ENCODE measurements at regions not wholly inside any gene's neighbourhood (a gene's known extent, or its start where the extent isn't known, plus 50 kb on each side); places are given as distances from the start of the nearest gene placed in this dataset.

DNA sequence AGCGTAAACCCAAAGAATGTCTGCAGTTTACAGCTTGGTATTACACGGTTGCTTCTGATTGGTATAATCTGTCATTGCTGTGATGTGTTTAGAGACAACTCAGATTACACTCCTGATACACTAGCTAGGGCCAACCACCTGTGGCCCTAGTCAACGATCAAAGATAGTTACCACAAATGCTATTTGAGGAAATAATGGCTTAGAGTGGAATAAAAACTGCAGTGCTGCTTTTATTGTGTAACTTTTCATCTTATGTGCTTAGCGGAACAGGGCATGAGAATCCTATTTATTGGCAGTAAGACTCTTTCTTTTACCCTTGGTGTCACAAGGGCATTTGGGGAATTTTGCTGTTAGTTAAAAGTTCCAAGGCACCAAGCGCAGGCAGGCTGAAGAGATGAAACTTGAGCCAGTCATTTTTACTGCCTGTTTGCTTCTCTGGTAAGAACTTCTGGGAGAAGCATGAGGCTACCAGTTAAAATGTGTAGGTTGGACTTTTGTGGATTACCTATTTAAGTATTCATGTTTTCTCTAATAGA is 363.3 kb downstream of the KCNRG start:
- Histone ChIP-seq H3K4me1 (ENCODE audit: insufficient read depth) (peaks cover 7% of the 10 kb centered on the region), H3K79me2 (no peaks in the 10 kb centered on the region), H3K36me3 (replicated peaks; ENCODE audit: insufficient read depth, low read depth) (no peaks in the 10 kb centered on the region), H3K9me2 (replicated peaks; ENCODE audit: insufficient read depth) (no peaks in the 10 kb centered on the region), H3K27me3 (no peaks in the 10 kb centered on the region), H4K20me1 (ENCODE audit: insufficient read depth, poor library complexity, severe bottlenecking) (no peaks in the 10 kb centered on the region), H3K27ac (no peak overlapping the region), H3K4me2 (no peak overlapping the region), H2AFZ (no peak overlapping the region), H3K4me3 (no peak overlapping the region), H3K9me3 (ENCODE audit: low read depth) (peaks cover 8% of the 10 kb centered on the region)
- WGBS (ENCODE audit: low lambda C conversion rate, missing lambda C conversion rate): 63% methylated on average over 5 of the region's 5 CpGs
- no peak for DNase-seq (ENCODE audit: low spot score)
- TF ChIP-seq EZH2phosphoT487 (IDR thresholded peaks at IDR 0.05; ENCODE audit: low read depth, severe bottlenecking, unreplicated experiment) (no peak), EZH2 (IDR thresholded peaks at IDR 0.05; ENCODE audit: borderline replicate concordance) (no peak)
- TF ChIP-seq, protein P1, sequence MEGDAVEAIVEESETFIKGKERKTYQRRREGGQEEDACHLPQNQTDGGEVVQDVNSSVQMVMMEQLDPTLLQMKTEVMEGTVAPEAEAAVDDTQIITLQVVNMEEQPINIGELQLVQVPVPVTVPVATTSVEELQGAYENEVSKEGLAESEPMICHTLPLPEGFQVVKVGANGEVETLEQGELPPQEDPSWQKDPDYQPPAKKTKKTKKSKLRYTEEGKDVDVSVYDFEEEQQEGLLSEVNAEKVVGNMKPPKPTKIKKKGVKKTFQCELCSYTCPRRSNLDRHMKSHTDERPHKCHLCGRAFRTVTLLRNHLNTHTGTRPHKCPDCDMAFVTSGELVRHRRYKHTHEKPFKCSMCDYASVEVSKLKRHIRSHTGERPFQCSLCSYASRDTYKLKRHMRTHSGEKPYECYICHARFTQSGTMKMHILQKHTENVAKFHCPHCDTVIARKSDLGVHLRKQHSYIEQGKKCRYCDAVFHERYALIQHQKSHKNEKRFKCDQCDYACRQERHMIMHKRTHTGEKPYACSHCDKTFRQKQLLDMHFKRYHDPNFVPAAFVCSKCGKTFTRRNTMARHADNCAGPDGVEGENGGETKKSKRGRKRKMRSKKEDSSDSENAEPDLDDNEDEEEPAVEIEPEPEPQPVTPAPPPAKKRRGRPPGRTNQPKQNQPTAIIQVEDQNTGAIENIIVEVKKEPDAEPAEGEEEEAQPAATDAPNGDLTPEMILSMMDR (IDR thresholded peaks at IDR 0.05; ENCODE audit: poor library complexity): no peak

DNA sequence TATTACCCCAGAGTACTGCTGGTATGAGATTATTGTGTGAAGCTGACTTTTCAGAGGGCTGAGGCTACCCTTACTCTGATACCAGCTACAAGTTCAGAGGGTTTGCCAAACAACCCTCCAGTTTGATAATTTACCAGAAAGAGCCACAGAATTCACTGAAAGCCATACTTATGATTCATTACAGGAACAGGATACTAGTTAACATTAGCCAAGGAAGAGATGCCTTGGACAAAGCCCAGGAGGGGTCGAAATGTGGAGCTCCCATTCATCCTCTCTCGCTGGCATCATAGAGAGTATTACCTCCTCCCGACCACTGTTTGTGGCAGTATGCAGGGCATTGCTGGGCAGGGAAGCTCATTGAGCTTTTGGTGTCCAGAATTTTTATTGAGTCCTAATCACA is 364.3 kb downstream of the KCNRG start:
- H3K27ac ChIP-seq: no peak overlapping the region
- 100% methylated on average over 3 of the region's 3 CpGs for WGBS (ENCODE audit: low lambda C conversion rate, missing lambda C conversion rate)
- no peak overlapping the region for H3K4me3 ChIP-seq
- TF ChIP-seq EZH2phosphoT487 (IDR thresholded peaks at IDR 0.05; ENCODE audit: low read depth, severe bottlenecking, unreplicated experiment) (no peak), EZH2 (IDR thresholded peaks at IDR 0.05; ENCODE audit: borderline replicate concordance) (no peak)
- TF ChIP-seq, protein P1 (IDR thresholded peaks at IDR 0.05; ENCODE audit: poor library complexity): no peak
- H3K79me2 ChIP-seq: no peaks in the 10 kb centered on the region
- no peaks in the 10 kb centered on the region for H4K20me1 ChIP-seq (ENCODE audit: insufficient read depth, poor library complexity, severe bottlenecking)
- peaks cover 7% of the 10 kb centered on the region for H3K4me1 ChIP-seq (ENCODE audit: insufficient read depth)
- no peaks in the 10 kb centered on the region for H3K27me3 ChIP-seq
- H3K36me3 ChIP-seq (replicated peaks; ENCODE audit: insufficient read depth, low read depth): no peaks in the 10 kb centered on the region
- DNase-seq (ENCODE audit: low spot score): no peak
- H3K9me2 ChIP-seq (replicated peaks; ENCODE audit: insufficient read depth): no peaks in the 10 kb centered on the region
- no peak overlapping the region for H3K4me2 ChIP-seq
- H3K9me3 ChIP-seq (ENCODE audit: low read depth): peaks cover 8% of the 10 kb centered on the region
- H2AFZ ChIP-seq: no peak overlapping the region

DNA sequence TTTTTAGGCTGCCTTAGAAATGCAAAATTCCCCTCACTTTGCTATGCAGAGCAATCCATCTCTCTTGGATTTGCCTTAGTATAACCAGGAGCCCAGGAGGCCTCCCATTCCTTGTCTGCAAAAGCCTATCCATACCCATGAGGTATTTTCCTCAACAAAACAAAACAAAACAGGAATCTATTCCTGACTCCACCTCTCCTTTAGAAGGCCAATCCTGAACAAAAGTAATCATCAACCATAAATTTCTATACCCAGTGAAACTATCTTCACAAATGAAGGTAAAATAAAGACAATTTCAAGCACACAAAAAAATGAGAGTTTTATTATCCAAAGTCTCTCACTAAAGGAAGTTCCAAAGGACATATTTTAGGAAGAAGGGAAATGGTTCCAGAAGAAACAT is 365.7 kb downstream of the KCNRG start:
- Histone ChIP-seq H3K36me3 (replicated peaks; ENCODE audit: insufficient read depth, low read depth) (no peaks in the 10 kb centered on the region), H3K79me2 (no peaks in the 10 kb centered on the region), H2AFZ (no peak overlapping the region), H3K9me2 (replicated peaks; ENCODE audit: insufficient read depth) (no peaks in the 10 kb centered on the region), H3K27ac (no peak overlapping the region), H3K9me3 (ENCODE audit: low read depth) (peaks cover 8% of the 10 kb centered on the region), H3K4me3 (no peak overlapping the region), H4K20me1 (ENCODE audit: insufficient read depth, poor library complexity, severe bottlenecking) (no peaks in the 10 kb centered on the region), H3K4me2 (no peak overlapping the region), H3K27me3 (no peaks in the 10 kb centered on the region), H3K4me1 (ENCODE audit: insufficient read depth) (peaks cover 11% of the 10 kb centered on the region)
- DNase-seq (ENCODE audit: low spot score): no peak
- TF ChIP-seq EZH2phosphoT487 (IDR thresholded peaks at IDR 0.05; ENCODE audit: low read depth, severe bottlenecking, unreplicated experiment) (no peak), EZH2 (IDR thresholded peaks at IDR 0.05; ENCODE audit: borderline replicate concordance) (no peak)
- TF ChIP-seq, protein P1 (IDR thresholded peaks at IDR 0.05; ENCODE audit: poor library complexity): no peak

DNA sequence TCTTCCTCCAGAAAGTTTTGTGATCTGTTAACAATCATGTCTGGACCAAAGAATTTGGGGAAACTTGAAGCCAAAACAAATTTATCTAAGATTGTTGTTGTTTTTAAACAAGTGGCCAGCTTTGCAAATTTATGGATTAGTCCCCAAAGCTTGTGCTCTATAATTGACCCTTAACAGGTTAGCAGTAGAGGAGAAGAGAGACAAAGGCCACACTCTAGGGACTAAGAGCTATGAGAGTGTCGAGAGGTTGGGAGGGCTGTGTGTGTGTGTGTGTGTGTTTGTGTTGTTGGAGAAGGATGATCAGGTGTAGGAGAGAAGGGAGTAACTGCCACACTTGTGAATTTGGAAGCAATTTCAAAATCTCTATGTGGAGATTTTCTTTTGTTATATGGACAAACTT is 367.3 kb downstream of the KCNRG start:
- WGBS (ENCODE audit: low lambda C conversion rate, missing lambda C conversion rate): 93% methylated on average over 1 of the region's 1 CpG
- Histone ChIP-seq H3K4me1 (ENCODE audit: insufficient read depth) (peaks cover 22% of the 10 kb centered on the region), H3K79me2 (no peaks in the 10 kb centered on the region), H3K27ac (no peak overlapping the region), H3K4me3 (no peak overlapping the region), H4K20me1 (ENCODE audit: insufficient read depth, poor library complexity, severe bottlenecking) (no peaks in the 10 kb centered on the region), H3K36me3 (replicated peaks; ENCODE audit: insufficient read depth, low read depth) (no peaks in the 10 kb centered on the region), H3K4me2 (no peak overlapping the region), H3K27me3 (no peaks in the 10 kb centered on the region), H3K9me3 (ENCODE audit: low read depth) (peaks cover 8% of the 10 kb centered on the region), H2AFZ (no peak overlapping the region), H3K9me2 (replicated peaks; ENCODE audit: insufficient read depth) (no peaks in the 10 kb centered on the region)
- DNase-seq (ENCODE audit: low spot score): no peak
- no peak for TF ChIP-seq EZH2 (IDR thresholded peaks at IDR 0.05; ENCODE audit: borderline replicate concordance)

Measured in hepatocyte (in vitro differentiated cells).